ENCODE measurements at regions not wholly inside any gene's neighbourhood (a gene's known extent, or its start where the extent isn't known, plus 50 kb on each side); places are given as distances from the start of the nearest gene placed in this dataset.
A peak's percentile ranks its signal among the peaks of the same experiment; 100 is the strongest.

DNA sequence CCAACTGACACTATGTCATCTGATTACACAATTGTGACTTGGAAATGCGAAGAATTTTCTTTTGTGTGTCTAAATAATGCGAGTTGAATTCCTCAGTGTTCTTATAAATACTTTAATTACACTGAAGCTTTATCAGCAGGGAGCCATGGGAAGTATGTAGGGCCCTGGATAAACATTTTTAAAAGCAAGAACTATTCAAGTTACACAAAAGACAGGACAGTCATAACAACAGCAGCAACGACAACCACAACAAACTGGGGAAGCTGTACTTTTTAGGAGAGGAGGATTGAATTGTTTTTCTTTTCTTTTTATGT, 250.3 kb upstream of the ZNF608 start:
- Histone ChIP-seq H3K36me3 (ENCODE audit: low read depth, low read length) (no peaks in the 10 kb centered on the region), H3K4me1 (ENCODE audit: insufficient read depth, low read length) (peaks cover 18% of the 10 kb centered on the region), H3K79me2 (ENCODE audit: low read length) (no peaks in the 10 kb centered on the region), H3K9me3 (ENCODE audit: low read length) (no peaks in the 10 kb centered on the region), H3K27ac (ENCODE audit: low read length) (no peak overlapping the region), H3F3A (ENCODE audit: low read length, unreplicated experiment) (no peaks in the 10 kb centered on the region), H3K4me2 (ENCODE audit: low read length) (no peak overlapping the region), H2AFZ (ENCODE audit: low read length) (no peak overlapping the region), H3K9ac (ENCODE audit: low read length) (no peak overlapping the region), H3K9me2 (replicated peaks; ENCODE audit: low read length) (no peaks in the 10 kb centered on the region), H3K4me3 (ENCODE audit: low read length) (no peak overlapping the region), H4K20me1 (ENCODE audit: low read length) (no peaks in the 10 kb centered on the region), H3K27me3 (ENCODE audit: low read length) (no peaks in the 10 kb centered on the region)
- no peak for TF ChIP-seq CTCF (conservative IDR thresholded peaks at IDR 0.05; ENCODE audit: low read depth, low read length)
- TF ChIP-seq EZH2 (IDR thresholded peaks at IDR 0.05; ENCODE audit: low read length, unreplicated experiment): no peak
- no peak for TF ChIP-seq EZH2phosphoT487 (IDR thresholded peaks at IDR 0.05; ENCODE audit: borderline replicate concordance, low read length)
- POLR2A ChIA-PET (ENCODE audit: unreplicated experiment): interaction anchor here (0.6 kb wide), 1 partner anchor 15 kb away, joined by 8 read pairs; no protein-coding TSS in a partner anchor
- no peak for ATAC-seq
- intact Hi-C loops (cut with micrococcal nuclease): loop anchor here (5.0 kb wide), 1 partner anchor 411 kb away; no protein-coding TSS in a partner anchor
- CTCF ChIA-PET: no interaction called here
- BruUV-seq (replicated peaks): no TSS peak
- DNase-seq: peak; percentile 4

- H3K36me3 ChIP-seq (ENCODE audit: low read depth, low read length): no peaks in the 10 kb centered on the region
- peaks cover 18% of the 10 kb centered on the region for H3K4me1 ChIP-seq (ENCODE audit: insufficient read depth, low read length)
- DNase-seq (peak; percentile 26), ATAC-seq (peak; percentile 37; the same call in 1 of the 2 replicates)
- TF ChIP-seq EZH2 (IDR thresholded peaks at IDR 0.05; ENCODE audit: low read length, unreplicated experiment) (no peak), CTCF (conservative IDR thresholded peaks at IDR 0.05; ENCODE audit: low read depth, low read length) (no peak), EZH2phosphoT487 (IDR thresholded peaks at IDR 0.05; ENCODE audit: borderline replicate concordance, low read length) (no peak)
- BruUV-seq (replicated peaks): no TSS peak
- intact Hi-C loops (cut with micrococcal nuclease): loop anchor here (5.0 kb wide), 1 partner anchor 410 kb away; no protein-coding TSS in a partner anchor
- H3K9me2 ChIP-seq (replicated peaks; ENCODE audit: low read length): no peaks in the 10 kb centered on the region
- no peak overlapping the region for H3K9ac ChIP-seq (ENCODE audit: low read length)
- ChIA-PET CTCF (no interaction called here), POLR2A (ENCODE audit: unreplicated experiment) (no interaction called here)
- H3K4me3 ChIP-seq (ENCODE audit: low read length): no peak overlapping the region
- no peak overlapping the region for H2AFZ ChIP-seq (ENCODE audit: low read length)
- H3K27me3 ChIP-seq (ENCODE audit: low read length): no peaks in the 10 kb centered on the region
- no peak overlapping the region for H3K4me2 ChIP-seq (ENCODE audit: low read length)
- no peaks in the 10 kb centered on the region for H3K9me3 ChIP-seq (ENCODE audit: low read length)
- no peak overlapping the region for H3K27ac ChIP-seq (ENCODE audit: low read length)
- no peaks in the 10 kb centered on the region for H3K79me2 ChIP-seq (ENCODE audit: low read length)
- no peaks in the 10 kb centered on the region for H3F3A ChIP-seq (ENCODE audit: low read length, unreplicated experiment)
- no peaks in the 10 kb centered on the region for H4K20me1 ChIP-seq (ENCODE audit: low read length)
These were observed 250.9 kb upstream of the ZNF608 start for GRCh38 chr5:124997186-124997893.

GRCh38 chr5:124998520-124998919, 252.1 kb upstream of the ZNF608 start:
- DNase-seq: no peak
- intact Hi-C loops (cut with micrococcal nuclease): loop anchor here (5.0 kb wide), 1 partner anchor 409 kb away; no protein-coding TSS in a partner anchor
- Histone ChIP-seq H3K36me3 (ENCODE audit: low read depth, low read length) (no peaks in the 10 kb centered on the region), H3K9me3 (ENCODE audit: low read length) (no peaks in the 10 kb centered on the region), H3K4me3 (ENCODE audit: low read length) (no peak overlapping the region), H2AFZ (ENCODE audit: low read length) (no peak overlapping the region), H3F3A (ENCODE audit: low read length, unreplicated experiment) (no peaks in the 10 kb centered on the region), H3K79me2 (ENCODE audit: low read length) (no peaks in the 10 kb centered on the region), H3K4me2 (ENCODE audit: low read length) (no peak overlapping the region), H3K27ac (ENCODE audit: low read length) (no peak overlapping the region), H3K27me3 (ENCODE audit: low read length) (no peaks in the 10 kb centered on the region), H3K9me2 (replicated peaks; ENCODE audit: low read length) (no peaks in the 10 kb centered on the region), H3K4me1 (ENCODE audit: insufficient read depth, low read length) (peaks cover 18% of the 10 kb centered on the region), H3K9ac (ENCODE audit: low read length) (no peak overlapping the region), H4K20me1 (ENCODE audit: low read length) (no peaks in the 10 kb centered on the region)
- TF ChIP-seq CTCF (conservative IDR thresholded peaks at IDR 0.05; ENCODE audit: low read depth, low read length) (no peak), EZH2 (IDR thresholded peaks at IDR 0.05; ENCODE audit: low read length, unreplicated experiment) (no peak), EZH2phosphoT487 (IDR thresholded peaks at IDR 0.05; ENCODE audit: borderline replicate concordance, low read length) (no peak)
- ATAC-seq: no peak
- no TSS peak for BruUV-seq (replicated peaks)
- POLR2A ChIA-PET (ENCODE audit: unreplicated experiment): no interaction called here
- CTCF ChIA-PET: no interaction called here
